Stimulated activated naive CD8-positive, alpha-beta T cell treated with anti-CD3 and anti-CD28 coated beads, Interleukin-15, Interleukin-2, amounts not matched to agents 100 U/mL and 50 U/mL, for 24 hours (primary cell): ENCODE measurements at regions not wholly inside any gene's neighbourhood (a gene's known extent, or its start where the extent isn't known, plus 50 kb on each side); places are given as distances from the start of the nearest gene placed in this dataset.
"Not testable (repeated sequence)": the region's sequence is repeated elsewhere in the genome, so short reads cannot be mapped to it uniquely, and the experiment has no call there.

Experiments used
- ATAC-seq: fragments of 150-1000 bp; cut with Tn5 transposase; one replicate; pipeline ENCODE4 v1.10.0; 2021
- DNase-seq: peaks from one replicate; pipeline ENCODE4 v3.0.0; 2021

GRCh38 chr20:51958099-51959065, 156.1 kb upstream of the SALL4 start:
- DNase-seq (no peak), ATAC-seq (no peak)

DNA sequence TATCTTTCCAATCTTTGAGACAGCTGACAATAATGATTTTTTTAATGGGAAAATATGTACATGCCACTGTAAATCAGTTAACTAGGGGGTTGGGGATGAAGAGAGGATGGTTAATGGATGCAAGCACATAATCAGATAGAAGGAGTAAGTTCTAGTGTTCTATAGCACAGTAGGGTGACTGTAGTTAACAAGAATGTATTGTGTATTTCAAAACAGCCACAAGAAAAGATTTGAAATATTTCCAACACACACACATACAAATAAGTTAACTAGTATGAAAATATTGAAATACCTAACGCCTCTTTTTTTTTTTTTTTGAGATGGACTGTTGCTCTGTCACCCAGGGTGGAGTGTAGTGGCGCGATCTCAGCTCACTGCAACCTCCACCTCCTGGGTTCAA, 153.4 kb upstream of the SALL4 start:
- DNase-seq (no peak), ATAC-seq (no peak)

DNA sequence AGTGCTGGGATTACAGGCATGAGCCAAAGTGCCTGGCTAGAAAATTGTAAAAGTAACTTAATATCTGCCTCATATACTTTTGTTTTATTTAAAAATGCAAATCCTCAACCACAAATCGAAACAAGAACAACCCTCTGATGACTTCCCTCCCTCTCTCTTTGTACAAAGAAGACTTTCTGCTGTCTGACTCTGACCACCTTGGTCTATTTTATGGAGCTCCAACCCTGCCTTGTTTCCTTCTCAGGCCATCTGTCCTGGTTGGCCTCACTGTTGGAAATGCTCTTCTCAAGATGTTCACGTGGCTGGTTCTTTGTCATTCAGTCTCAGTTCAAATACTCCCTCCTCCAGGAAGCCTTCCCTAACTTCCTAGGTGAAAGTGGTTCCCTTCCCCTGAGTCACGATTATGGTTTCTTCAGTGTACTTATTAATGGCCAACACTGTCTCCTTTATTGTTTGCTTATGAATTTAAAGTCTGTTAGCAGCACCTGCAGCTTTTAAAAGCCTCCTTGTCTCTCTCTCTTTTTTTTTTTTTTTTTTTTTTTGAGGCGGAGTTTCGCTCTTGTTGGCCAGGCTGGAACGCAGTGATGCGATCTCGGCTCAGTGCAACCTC, 151.5 kb upstream of the SALL4 start:
- ATAC-seq = no peak
- DNase-seq = no peak

GRCh38 chr20:51950926-51951325, 148.6 kb upstream of the SALL4 start:
- DNase-seq (no peak), ATAC-seq (no peak)

DNA sequence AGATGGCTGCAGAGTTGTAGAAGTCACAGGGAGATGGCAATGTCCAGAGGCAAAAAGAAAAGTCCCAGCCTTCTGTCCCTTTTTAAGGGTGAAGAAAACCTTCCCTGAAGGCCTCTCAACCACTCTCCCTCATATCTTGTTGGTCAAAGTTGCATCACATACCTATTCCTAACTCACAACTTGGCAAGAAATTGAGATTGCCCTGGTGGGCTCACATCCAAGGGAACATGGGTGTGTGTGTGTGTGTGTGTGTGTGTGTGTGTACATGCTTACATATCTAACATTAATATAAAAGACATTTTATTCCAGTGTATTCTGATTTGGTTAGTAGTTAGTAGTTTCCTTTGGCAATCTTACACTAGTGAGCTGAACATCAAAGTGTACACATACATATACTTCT, 144.3 kb upstream of the SALL4 start:
- no peak for DNase-seq
- ATAC-seq = no peak

DNA sequence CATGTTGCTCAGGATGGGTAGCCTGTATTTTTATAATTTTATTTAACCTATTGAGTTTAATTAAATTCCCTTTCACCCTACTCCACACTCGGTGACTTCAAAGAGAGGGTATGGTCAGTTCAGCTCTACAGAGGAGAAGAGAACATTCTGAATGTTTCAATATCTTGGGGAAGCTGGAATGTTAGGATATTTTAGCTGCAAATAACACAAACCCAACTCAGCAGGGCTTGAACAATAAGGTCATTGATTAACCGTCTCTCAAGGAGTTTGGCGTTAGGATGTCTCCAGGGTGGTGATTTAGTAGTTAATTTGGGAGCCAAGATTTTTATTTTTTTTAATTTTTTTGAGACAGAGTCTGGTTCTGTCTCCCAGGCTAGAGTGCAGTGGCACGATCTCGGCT, 143.6 kb upstream of the SALL4 start:
- no peak for DNase-seq
- no peak for ATAC-seq

DNA sequence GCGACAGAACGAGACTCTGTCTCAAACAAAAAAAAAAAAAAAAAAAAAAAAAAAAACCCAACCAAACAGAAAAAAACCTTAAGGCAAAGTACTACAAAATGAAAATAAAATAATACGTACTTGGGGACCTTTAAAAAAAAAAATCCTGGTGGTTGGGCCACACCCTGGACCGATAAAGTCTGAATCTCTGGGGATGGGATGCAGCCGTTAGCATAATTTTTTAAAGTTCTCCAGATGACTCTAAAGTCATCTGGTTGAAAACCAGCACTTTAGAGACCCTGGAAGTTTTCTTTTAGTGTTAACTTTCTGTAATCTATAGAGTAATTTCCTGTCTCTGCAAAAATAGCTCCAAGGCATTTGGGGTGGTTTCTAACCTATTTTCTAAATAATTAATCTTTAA, 142.9 kb upstream of the SALL4 start:
- ATAC-seq (no peak), DNase-seq (no peak)

DNA sequence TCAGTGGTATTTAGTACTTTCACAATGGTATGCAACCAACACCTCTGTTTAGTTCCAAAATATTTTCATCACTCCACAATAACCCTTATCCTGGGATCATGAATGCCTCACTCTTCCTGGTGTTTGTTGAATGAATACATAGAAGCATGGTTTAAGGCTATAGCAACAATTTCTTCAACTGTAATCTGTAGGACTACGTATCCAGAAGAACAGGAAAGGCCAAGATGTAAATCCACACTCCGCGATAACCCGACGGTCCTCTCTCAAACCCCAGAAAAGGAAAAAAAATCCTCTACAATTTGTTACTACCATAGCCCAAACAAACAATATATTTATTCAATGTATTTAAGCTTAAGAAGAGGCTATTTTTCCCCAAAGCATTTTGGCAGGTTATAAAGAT, 141.4 kb upstream of the SALL4 start:
- ATAC-seq (no peak), DNase-seq (no peak)

- ATAC-seq, DNase-seq: not testable (repeated sequence)
Measured at GRCh38 chr20:51943326-51943725, 141.0 kb upstream of the SALL4 start.

DNA sequence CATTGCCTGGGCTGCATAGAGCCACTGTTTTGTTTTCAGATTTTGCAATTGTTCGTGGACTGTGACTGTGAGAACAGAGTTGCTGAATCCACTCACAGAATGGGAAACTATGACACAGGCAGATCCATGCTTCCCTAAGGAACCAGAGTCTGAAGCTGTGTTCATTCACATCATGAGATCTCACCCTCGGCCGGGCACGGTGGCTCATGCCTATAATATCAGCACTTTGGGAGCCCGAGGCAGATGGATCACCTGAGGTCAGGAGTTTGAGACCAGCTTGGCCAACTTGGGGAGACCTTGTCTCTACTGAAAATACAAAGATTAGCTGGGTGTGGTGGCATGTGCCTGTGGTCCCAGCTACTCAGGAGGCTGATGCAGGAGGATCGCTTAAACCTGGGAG, 139.2 kb upstream of the SALL4 start:
- ATAC-seq = no peak

DNA sequence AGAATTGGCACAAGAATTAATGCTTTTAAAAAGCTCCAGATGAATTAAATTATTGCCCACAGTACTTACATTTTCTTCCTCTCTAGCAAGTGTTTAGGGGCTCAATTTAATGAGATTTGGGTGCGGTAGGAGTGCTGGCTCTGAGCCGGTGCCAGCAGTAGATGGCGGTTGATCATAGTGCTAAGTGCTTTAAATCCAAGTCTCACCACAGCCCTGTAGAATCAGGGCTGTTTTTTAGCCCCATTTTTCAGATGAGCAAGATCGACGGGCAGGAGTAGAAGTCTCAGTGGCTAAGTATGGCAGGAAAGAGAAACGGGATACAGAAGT, 136.9 kb upstream of the SALL4 start:
- ATAC-seq = no peak

More for the DNA sequence above, 139.2 kb upstream of the SALL4 start:
- DNase-seq = no peak

DNA sequence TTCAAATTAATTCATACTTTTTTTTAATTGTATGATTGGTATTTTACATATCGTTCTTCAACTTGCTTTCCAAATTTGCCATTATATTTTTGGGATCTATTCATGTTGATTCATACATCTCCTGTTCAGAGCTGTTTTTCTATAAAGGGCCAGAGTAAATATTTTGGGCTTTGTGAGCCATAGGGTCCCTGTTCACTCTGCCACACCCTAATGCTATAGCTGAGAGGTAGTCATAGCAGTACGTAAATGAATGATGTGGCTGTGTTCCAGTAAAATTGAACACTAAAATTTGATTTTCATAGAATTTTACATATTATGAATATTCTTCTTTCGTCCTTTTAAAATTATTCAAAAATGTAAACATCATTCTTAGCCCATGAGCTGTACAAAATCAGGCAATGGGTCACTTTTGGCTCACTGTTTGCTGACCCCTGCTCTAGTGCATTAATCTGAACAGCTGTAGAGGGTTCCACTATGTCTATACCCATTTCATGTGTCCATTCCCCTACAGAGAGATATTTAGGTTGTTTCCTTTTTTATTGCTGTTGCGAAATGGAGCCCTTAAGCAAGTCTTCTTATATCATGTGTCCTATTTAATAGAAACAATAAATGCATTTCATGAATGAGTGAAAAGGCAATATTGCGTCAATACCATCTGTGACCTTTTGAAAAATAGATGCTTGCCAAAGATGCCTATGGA, 136.4 kb upstream of the SALL4 start:
- ATAC-seq (no peak), DNase-seq (no peak)

More for the DNA sequence above, 136.9 kb upstream of the SALL4 start:
- DNase-seq = no peak

- no peak for ATAC-seq
Measured at GRCh38 chr20:51937779-51938178, 135.5 kb upstream of the SALL4 start.

DNA sequence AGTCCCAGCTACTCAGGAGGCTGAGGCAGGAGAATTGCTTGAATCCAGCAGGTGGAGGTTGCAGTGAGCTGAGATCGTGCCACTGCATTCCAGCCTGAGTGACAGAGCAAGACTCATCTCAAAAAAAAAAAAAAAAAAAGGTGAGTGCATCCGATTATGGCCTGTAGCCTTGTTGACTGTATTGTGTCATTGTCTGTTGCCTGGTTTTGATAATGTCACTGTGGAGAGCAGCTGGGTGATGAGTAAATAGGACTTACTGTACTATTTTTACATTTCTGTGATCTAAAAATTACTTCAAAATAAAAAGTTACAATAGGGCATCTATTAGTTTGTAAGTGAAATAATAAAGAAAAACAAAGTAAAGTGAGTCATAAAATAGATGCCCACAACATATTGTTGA, 134.1 kb upstream of the SALL4 start:
- DNase-seq (no peak), ATAC-seq (no peak)

More at GRCh38 chr20:51937779-51938178, 135.5 kb upstream of the SALL4 start:
- no peak for DNase-seq

- DNase-seq (no peak), ATAC-seq (no peak)
Measured at GRCh38 chr20:51935003-51935358, 132.7 kb upstream of the SALL4 start.

GRCh38 chr20:51934301-51935002, 132.1 kb upstream of the SALL4 start:
- no peak for DNase-seq
- no peak for ATAC-seq

DNA sequence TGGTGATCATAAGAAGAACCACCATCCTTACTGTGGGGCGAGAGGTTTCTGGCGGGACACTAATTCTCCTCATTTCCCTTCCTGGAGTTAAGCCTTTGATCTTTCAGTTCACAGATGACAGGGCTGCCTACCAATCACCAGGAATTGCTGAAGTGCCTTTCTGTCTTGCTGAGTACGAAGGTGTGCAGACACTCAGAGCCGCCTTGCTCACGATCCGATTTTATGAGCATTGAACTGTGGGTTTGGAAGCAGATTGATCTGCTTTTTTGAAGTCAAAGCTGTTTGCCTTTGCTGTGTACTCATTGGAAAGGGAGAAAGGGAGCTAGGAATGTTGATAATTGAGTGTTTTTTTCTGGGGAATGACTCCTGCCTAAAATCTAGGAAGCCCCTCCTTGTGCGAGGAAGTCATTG, 129.1 kb upstream of the SALL4 start:
- ATAC-seq (no peak), DNase-seq (no peak)

DNA sequence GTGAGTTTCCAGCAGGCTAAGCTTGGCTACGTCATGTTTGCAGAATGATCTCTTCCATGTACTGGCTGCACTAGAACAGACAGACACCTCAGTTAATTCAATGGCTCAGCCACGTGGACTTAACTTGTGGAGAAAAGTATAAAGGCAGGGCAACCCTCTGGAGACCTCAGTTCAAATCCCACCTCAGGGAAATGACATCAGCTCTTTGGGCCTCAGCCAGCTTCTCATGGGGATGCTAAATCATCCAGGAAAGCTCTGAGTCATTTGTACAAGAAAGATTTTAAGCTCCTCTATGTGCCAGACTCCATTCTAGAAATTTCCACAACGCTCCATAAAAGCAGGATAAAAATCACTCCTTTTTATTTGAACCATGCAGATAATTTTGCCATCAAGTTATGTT, 128.5 kb upstream of the SALL4 start:
- ATAC-seq (no peak), DNase-seq (no peak)

GRCh38 chr20:51928931-51929330, 126.6 kb upstream of the SALL4 start:
- ATAC-seq = no peak
- no peak for DNase-seq

DNA sequence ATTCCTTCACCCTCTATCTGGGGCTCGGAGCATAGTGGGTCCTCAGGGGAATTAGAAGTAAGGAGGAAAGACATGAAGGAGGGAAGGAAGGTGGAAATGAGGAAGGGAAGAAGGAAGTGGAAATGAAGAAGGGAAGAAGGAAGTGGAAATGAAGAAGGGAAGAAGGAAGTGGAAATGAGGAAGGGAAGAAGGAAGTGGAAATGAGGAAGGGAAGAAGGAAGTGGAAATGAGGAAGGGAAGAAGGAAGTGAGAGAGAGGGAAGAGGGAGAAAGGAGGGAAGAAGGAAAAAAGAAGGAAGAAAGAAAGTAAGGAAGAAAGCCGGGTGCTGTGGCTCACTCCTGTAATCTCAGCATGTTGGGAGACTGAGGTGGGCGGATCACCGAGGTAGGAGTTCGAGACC, 125.6 kb upstream of the SALL4 start:
- not testable (repeated sequence) for ATAC-seq, DNase-seq

DNA sequence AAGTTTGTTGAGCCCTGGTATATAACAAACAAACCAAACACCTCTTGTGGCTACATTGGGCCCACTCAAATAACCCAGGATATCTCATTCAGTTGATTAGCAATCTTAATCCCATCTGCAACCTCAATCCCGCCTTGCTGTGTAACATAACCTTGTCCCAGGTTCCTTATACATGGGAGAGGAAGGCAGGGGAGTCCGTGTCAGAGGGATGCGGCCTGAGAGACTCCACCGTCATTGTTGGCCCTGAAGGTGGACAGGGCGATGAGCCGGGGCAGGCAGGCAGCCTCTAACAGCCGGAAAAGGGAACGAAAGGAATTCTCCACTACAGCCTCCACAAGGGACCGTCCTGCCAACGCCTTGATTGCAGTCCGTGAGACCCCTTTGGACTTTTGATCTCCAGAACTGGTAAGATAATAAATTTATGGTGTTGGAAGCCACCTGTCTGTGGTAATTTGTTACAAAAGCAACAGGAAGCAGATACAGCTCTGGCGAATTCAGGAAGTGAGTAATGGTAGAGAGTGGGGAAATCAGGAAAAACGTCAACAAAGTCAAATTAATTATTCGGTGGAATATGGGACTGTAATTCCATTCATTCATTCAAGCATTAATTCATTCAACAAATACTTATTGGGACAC, 124.5 kb upstream of the SALL4 start:
- ATAC-seq (no peak), DNase-seq (no peak)

DNA sequence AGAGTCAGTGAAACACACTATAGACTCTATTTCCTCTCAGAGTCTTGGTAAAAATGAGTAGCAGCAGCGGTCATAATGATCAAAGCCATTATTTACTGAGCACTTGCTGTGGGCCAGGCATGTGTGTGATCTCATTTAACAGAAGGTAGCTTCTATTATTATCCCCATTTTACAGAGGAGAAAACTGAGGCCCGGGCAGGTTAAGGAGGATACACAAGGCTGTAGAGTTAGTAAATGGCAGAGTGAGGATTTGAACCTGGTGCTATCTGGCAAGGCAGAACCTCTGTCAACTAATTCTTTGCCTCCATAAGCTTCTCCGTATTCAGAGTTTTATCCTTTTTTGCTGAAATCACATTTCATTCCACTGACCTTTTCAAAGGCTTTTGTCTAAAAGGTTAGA, 122.2 kb upstream of the SALL4 start:
- DNase-seq (no peak), ATAC-seq (no peak)
